ENCODE measurements at regions not wholly inside any gene's neighbourhood (a gene's known extent, or its start where the extent isn't known, plus 50 kb on each side); places are given as distances from the start of the nearest gene placed in this dataset.

DNA sequence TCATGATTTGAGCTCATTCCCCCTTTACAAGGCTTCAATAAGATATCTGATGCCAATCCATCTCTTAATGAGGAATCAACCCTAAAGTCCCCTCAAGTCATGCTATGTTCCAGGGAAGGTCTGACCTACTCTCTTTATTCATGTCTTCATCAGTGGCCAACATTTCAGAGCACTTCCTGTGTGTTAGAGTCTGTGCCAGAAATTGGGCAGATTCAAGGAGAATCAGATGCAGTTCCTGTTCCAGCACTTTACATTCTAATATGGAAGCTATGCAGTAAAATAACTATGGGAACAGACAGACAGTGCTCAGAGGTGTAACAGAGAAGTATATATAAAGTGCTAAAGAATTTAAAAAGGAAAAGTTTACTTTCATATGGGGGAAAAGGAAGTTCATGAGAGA is 193.4 kb upstream of the NR4A3 start:
- H3K4me3 ChIP-seq = no peak overlapping the region
- no peaks in the 10 kb centered on the region for H3K4me1 ChIP-seq (ENCODE audit: control insufficient read depth in 1 of 2, low read depth in 2 of 2)
- H3K9me3 ChIP-seq = no peaks in the 10 kb centered on the region
- TF ChIP-seq, protein P1, sequence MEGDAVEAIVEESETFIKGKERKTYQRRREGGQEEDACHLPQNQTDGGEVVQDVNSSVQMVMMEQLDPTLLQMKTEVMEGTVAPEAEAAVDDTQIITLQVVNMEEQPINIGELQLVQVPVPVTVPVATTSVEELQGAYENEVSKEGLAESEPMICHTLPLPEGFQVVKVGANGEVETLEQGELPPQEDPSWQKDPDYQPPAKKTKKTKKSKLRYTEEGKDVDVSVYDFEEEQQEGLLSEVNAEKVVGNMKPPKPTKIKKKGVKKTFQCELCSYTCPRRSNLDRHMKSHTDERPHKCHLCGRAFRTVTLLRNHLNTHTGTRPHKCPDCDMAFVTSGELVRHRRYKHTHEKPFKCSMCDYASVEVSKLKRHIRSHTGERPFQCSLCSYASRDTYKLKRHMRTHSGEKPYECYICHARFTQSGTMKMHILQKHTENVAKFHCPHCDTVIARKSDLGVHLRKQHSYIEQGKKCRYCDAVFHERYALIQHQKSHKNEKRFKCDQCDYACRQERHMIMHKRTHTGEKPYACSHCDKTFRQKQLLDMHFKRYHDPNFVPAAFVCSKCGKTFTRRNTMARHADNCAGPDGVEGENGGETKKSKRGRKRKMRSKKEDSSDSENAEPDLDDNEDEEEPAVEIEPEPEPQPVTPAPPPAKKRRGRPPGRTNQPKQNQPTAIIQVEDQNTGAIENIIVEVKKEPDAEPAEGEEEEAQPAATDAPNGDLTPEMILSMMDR (IDR thresholded peaks at IDR 0.05) = no peak
- no peaks in the 10 kb centered on the region for H3K27me3 ChIP-seq (replicated peaks; ENCODE audit: insufficient read depth)
- H3K27ac ChIP-seq = no peak overlapping the region
- no peak for ATAC-seq (ENCODE audit: insufficient number of reproducible peaks, low FRiP score, low read depth)
- H3K36me3 ChIP-seq = no peaks in the 10 kb centered on the region
- no peak for DNase-seq (ENCODE audit: low spot score)

DNA sequence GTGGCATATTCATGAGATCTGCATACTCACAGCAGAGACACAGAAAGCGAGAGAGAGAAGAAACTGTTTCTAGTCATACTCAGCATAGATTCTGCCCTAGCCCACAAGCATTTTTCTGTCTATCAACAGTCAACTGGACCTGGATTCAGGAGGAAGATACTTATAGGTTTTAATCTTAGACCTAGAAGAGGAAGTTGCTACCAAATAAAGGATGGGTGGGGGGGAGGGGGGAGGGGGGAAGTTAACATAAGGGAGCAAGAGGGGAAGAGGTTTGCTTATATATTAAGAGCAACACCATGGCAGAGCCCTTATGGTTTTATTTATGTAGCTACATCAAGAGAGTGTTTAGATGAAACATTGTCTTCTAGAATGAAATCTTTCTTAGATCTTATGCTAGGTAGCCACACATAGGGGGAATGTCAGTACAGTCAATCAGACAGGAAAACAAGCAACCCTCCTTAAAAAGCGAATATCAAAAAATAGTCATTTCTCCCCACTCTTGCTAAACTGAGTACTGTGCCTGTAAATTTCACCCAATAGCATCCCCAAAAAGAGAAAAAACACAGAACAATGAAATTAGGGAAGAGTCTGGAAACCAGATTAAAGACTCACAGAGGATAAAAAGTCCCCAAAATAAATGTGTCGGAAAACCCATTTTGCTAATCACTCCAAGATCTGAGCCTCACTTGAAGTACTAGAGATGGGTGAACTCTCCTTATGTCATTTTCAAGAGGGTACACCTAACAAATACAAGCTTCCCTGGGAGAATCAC is 192.7 kb upstream of the NR4A3 start:
- H3K4me1 ChIP-seq (ENCODE audit: control insufficient read depth in 1 of 2, low read depth in 2 of 2) = no peaks in the 10 kb centered on the region
- no peak overlapping the region for H3K4me3 ChIP-seq
- DNase-seq (ENCODE audit: low spot score) = no peak
- no peaks in the 10 kb centered on the region for H3K9me3 ChIP-seq
- H3K27ac ChIP-seq = no peak overlapping the region
- H3K27me3 ChIP-seq (replicated peaks; ENCODE audit: insufficient read depth) = no peaks in the 10 kb centered on the region
- no peaks in the 10 kb centered on the region for H3K36me3 ChIP-seq
- ATAC-seq (ENCODE audit: insufficient number of reproducible peaks, low FRiP score, low read depth) = no peak
- TF ChIP-seq, protein P1 (IDR thresholded peaks at IDR 0.05) = no peak

DNA sequence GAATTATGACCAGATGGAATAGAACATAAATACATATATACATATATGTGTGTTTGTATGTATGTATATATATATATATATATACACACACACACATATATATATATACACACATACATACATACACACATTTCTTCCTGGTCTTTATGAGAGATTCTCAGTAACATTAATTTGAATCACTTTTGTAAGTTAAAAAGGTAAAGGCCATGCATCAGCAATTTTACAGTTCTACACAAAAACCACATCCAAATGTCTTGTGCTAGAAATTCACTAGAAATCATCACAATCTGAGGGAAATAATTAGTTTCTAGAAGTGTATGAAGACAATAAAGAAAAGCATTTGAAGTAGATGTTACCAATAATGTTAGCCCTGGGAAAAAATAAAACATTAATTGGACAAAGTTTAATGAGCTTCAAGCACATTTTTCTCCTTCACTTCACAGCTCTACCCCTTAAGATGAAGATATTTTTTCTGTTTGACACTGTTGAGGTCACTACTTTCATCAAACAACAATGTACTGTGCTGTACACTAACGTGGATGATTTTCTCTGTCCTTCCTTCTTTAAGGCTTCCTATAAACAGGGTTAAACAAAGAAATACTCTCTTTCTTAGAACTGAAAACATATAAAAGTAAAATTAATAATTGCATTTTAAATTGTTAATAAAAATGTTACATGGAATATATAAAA is 189.2 kb upstream of the NR4A3 start:
- no peaks in the 10 kb centered on the region for H3K36me3 ChIP-seq

DNA sequence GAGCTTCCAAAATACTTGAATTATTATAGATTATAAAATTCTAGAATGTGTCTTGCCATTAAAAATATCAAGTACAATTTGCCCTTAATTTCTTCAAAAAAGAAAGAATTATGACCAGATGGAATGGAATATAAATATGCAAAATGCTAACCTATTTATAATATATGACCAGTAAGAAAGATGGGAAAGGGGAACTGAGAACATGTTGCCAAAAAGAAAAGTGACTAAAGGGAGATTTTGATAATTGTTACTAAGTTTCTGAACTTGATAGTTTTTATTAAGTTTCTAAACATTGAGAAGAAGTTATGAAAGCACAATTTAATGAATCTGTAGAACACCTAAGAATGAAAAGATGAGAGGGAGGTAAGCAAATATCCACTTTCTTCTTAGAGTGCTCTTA is 188.4 kb upstream of the NR4A3 start:
- no peak for DNase-seq (ENCODE audit: low spot score)
- no peaks in the 10 kb centered on the region for H3K27me3 ChIP-seq (replicated peaks; ENCODE audit: insufficient read depth)
- TF ChIP-seq, protein P1 (IDR thresholded peaks at IDR 0.05) = no peak
- H3K27ac ChIP-seq = no peak overlapping the region
- H3K4me1 ChIP-seq (ENCODE audit: control insufficient read depth in 1 of 2, low read depth in 2 of 2) = no peaks in the 10 kb centered on the region
- no peaks in the 10 kb centered on the region for H3K36me3 ChIP-seq
- H3K9me3 ChIP-seq = no peaks in the 10 kb centered on the region
- no peak overlapping the region for H3K4me3 ChIP-seq
- ATAC-seq (ENCODE audit: insufficient number of reproducible peaks, low FRiP score, low read depth) = no peak

More for the DNA sequence above, 189.2 kb upstream of the NR4A3 start:
- no peaks in the 10 kb centered on the region for H3K9me3 ChIP-seq
- no peaks in the 10 kb centered on the region for H3K4me1 ChIP-seq (ENCODE audit: control insufficient read depth in 1 of 2, low read depth in 2 of 2)
- TF ChIP-seq, protein P1 (IDR thresholded peaks at IDR 0.05) = no peak
- no peak overlapping the region for H3K27ac ChIP-seq
- ATAC-seq (ENCODE audit: insufficient number of reproducible peaks, low FRiP score, low read depth) (no peak), DNase-seq (ENCODE audit: low spot score) (no peak)
- no peak overlapping the region for H3K4me3 ChIP-seq
- H3K27me3 ChIP-seq (replicated peaks; ENCODE audit: insufficient read depth) = no peaks in the 10 kb centered on the region

DNA sequence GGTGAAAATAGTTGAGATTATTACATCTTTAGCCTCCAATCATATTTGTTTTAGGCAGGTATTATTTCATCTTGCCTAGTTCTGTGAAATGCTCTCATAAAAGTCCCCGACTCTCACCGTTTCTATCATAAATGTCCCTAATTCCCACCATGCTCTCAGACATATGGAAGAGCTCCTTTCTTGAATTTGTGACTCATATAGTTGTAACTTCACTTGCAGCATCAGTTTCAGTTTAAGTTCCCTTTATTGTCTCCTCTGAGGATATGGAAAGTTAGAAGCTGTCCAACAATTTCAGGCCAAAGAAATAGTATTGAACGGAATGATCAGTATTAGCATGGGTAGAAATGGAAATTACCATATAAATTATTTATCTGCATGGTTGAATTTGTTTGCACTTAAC is 187.5 kb upstream of the NR4A3 start:
- ATAC-seq (ENCODE audit: insufficient number of reproducible peaks, low FRiP score, low read depth) = no peak

More for the DNA sequence above, 187.5 kb upstream of the NR4A3 start:
- no peak overlapping the region for H3K4me3 ChIP-seq
- no peaks in the 10 kb centered on the region for H3K9me3 ChIP-seq
- H3K4me1 ChIP-seq (ENCODE audit: control insufficient read depth in 1 of 2, low read depth in 2 of 2) = no peaks in the 10 kb centered on the region
- H3K36me3 ChIP-seq = no peaks in the 10 kb centered on the region
- TF ChIP-seq, protein P1 (IDR thresholded peaks at IDR 0.05) = no peak
- no peak for DNase-seq (ENCODE audit: low spot score)
- no peaks in the 10 kb centered on the region for H3K27me3 ChIP-seq (replicated peaks; ENCODE audit: insufficient read depth)
- H3K27ac ChIP-seq = no peak overlapping the region
